ENCODE measurements at regions not wholly inside any gene's neighbourhood (a gene's known extent, or its start where the extent isn't known, plus 50 kb on each side); places are given as distances from the start of the nearest gene placed in this dataset.

GRCh38 chr6:128617285-128617684 lies 96.9 kb upstream of the PTPRK start:
- Mint-ChIP-seq H3K36me3 (ENCODE audit: low read depth) (no peaks in the 10 kb centered on the region), H3K27ac (no peak overlapping the region), H3K27me3 (peaks cover 32% of the 10 kb centered on the region), H3K9me3 (peaks cover 7% of the 10 kb centered on the region), H3K4me3 (no peak overlapping the region), H3K4me1 (ENCODE audit: low read depth) (no peaks in the 10 kb centered on the region)
- no peaks in the 10 kb centered on the region for H3K36me3 ChIP-seq (ENCODE audit: insufficient read depth, low read length)
- no peaks in the 10 kb centered on the region for H3K4me1 ChIP-seq (ENCODE audit: insufficient read depth, low read length)
- H3K9me3 ChIP-seq (ENCODE audit: control insufficient read depth in 1 of 2, insufficient read depth in 1 of 2, low read length in 2 of 2): peaks cover 0 to 6% of the 10 kb centered on the region in 2 experiments
- intact Hi-C loops (cut with DNase I, micrococcal nuclease): no loop called here
- no peak for ATAC-seq (ENCODE audit: poor library complexity)
- DNase-seq: no peak
- H3K4me3 ChIP-seq (ENCODE audit: low read length): no peak overlapping the region
- H3K27ac ChIP-seq (ENCODE audit: low read depth in 1 of 2, low read length in 2 of 2): no peak overlapping the region
- ChIA-PET POLR2A (no interaction called here), CTCF (no interaction called here)
- H3K27me3 ChIP-seq (ENCODE audit: control insufficient read depth in 1 of 2, insufficient read depth in 2 of 2, low read length in 2 of 2): no peaks in the 10 kb centered on the region
- TF ChIP-seq, protein P1, sequence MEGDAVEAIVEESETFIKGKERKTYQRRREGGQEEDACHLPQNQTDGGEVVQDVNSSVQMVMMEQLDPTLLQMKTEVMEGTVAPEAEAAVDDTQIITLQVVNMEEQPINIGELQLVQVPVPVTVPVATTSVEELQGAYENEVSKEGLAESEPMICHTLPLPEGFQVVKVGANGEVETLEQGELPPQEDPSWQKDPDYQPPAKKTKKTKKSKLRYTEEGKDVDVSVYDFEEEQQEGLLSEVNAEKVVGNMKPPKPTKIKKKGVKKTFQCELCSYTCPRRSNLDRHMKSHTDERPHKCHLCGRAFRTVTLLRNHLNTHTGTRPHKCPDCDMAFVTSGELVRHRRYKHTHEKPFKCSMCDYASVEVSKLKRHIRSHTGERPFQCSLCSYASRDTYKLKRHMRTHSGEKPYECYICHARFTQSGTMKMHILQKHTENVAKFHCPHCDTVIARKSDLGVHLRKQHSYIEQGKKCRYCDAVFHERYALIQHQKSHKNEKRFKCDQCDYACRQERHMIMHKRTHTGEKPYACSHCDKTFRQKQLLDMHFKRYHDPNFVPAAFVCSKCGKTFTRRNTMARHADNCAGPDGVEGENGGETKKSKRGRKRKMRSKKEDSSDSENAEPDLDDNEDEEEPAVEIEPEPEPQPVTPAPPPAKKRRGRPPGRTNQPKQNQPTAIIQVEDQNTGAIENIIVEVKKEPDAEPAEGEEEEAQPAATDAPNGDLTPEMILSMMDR (IDR thresholded peaks at IDR 0.05): no peak

DNA sequence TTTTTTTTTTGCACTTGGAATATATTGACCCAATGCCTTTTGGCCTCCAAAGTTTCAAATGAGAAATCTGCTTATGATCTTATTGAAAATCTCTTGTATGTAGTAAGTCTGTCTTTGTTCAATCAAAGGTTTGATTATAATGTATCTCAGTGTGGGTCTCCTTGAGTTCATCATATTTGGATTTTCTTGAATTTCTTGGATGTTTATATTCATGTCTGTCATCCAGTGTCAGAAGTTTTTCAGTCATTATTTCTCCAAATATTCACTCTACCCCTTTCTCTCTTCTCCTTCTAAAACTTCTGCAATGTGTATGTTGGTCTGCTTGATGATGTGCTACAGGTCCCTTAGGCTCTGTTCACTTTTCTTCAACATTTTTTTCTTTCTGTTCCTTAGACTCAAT lies 95.9 kb upstream of the PTPRK start:
- Mint-ChIP-seq H3K27me3 (peaks cover 32% of the 10 kb centered on the region), H3K36me3 (ENCODE audit: low read depth) (no peaks in the 10 kb centered on the region), H3K4me1 (ENCODE audit: low read depth) (no peaks in the 10 kb centered on the region), H3K27ac (no peak overlapping the region), H3K4me3 (no peak overlapping the region), H3K9me3 (peaks cover 7% of the 10 kb centered on the region)
- intact Hi-C loops (cut with DNase I, micrococcal nuclease): no loop called here
- Histone ChIP-seq H3K9me3 (ENCODE audit: control insufficient read depth in 1 of 2, insufficient read depth in 1 of 2, low read length in 2 of 2) (peaks cover 0 to 6% of the 10 kb centered on the region in 2 experiments), H3K36me3 (ENCODE audit: insufficient read depth, low read length) (no peaks in the 10 kb centered on the region), H3K27me3 (ENCODE audit: control insufficient read depth in 1 of 2, insufficient read depth in 2 of 2, low read length in 2 of 2) (no peaks in the 10 kb centered on the region), H3K4me1 (ENCODE audit: insufficient read depth, low read length) (no peaks in the 10 kb centered on the region), H3K27ac (ENCODE audit: low read depth in 1 of 2, low read length in 2 of 2) (no peak overlapping the region), H3K4me3 (ENCODE audit: low read length) (no peak overlapping the region)
- ChIA-PET CTCF (no interaction called here), POLR2A (no interaction called here)
- TF ChIP-seq, protein P1 (IDR thresholded peaks at IDR 0.05): no peak
- no peak for ATAC-seq (ENCODE audit: poor library complexity)
- no peak for DNase-seq

GRCh38 chr6:128606611-128607010 lies 86.2 kb upstream of the PTPRK start:
- no peaks in the 10 kb centered on the region for H3K9me3 ChIP-seq (ENCODE audit: control insufficient read depth in 1 of 2, insufficient read depth in 1 of 2, low read length in 2 of 2)
- no peak overlapping the region for H3K4me3 ChIP-seq (ENCODE audit: low read length)
- no peaks in the 10 kb centered on the region for H3K9me3 Mint-ChIP-seq
- no peaks in the 10 kb centered on the region for H3K4me1 ChIP-seq (ENCODE audit: insufficient read depth, low read length)
- DNase-seq (no peak), ATAC-seq (ENCODE audit: poor library complexity) (no peak)
- ChIA-PET POLR2A (no interaction called here), CTCF (no interaction called here)
- no peaks in the 10 kb centered on the region for H3K4me1 Mint-ChIP-seq (ENCODE audit: low read depth)
- no peaks in the 10 kb centered on the region for H3K27me3 ChIP-seq (ENCODE audit: control insufficient read depth in 1 of 2, insufficient read depth in 2 of 2, low read length in 2 of 2)
- intact Hi-C loops (cut with DNase I, micrococcal nuclease): no loop called here
- TF ChIP-seq, protein P1 (IDR thresholded peaks at IDR 0.05): no peak
- H3K27me3 Mint-ChIP-seq: peaks cover 6% of the 10 kb centered on the region
- H3K27ac ChIP-seq (ENCODE audit: low read depth in 1 of 2, low read length in 2 of 2): no peak overlapping the region
- no peak overlapping the region for H3K27ac Mint-ChIP-seq
- H3K36me3 Mint-ChIP-seq (ENCODE audit: low read depth): no peaks in the 10 kb centered on the region
- no peaks in the 10 kb centered on the region for H3K36me3 ChIP-seq (ENCODE audit: insufficient read depth, low read length)
- no peak overlapping the region for H3K4me3 Mint-ChIP-seq

Measured in CD4-positive, alpha-beta T cell (primary cell).